DMS 273 (cell line): ENCODE measurements at regions not wholly inside any gene's neighbourhood (a gene's known extent, or its start where the extent isn't known, plus 50 kb on each side); places are given as distances from the start of the nearest gene placed in this dataset.

Experiments used
- DNase-seq: peaks from one replicate; lab custom pipeline; 2025; ENCODE audit not compliant: unreplicated experiment; lab: John Stamatoyannopoulos, UW

GRCh38 chr2:7736646-7737305 lies 819.6 kb downstream of the RNF144A start:
- no peak for DNase-seq

GRCh38 chr2:7738596-7738995 lies 821.4 kb downstream of the RNF144A start:
- DNase-seq = no peak

GRCh38 chr2:7740114-7740513 lies 822.9 kb downstream of the RNF144A start:
- no peak for DNase-seq

DNA sequence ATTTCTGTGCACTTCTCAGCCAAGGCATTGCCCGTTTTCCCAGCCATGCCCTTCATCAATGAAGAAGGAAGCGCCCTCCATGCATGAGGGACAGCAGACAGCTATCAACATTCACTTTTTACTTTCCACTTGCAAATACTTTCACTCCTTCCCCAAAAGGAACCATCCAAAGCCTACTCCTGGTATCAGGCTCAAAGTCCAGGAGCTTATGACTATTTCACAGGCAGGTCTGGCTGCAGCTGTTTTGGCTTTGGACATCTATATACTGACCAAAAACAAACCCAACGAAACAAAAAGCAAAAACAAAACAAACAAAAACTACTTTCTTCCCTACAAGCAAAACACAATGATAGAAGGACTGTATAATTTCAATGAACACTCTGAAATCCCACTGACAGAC lies 825.1 kb downstream of the RNF144A start:
- no peak for DNase-seq

DNA sequence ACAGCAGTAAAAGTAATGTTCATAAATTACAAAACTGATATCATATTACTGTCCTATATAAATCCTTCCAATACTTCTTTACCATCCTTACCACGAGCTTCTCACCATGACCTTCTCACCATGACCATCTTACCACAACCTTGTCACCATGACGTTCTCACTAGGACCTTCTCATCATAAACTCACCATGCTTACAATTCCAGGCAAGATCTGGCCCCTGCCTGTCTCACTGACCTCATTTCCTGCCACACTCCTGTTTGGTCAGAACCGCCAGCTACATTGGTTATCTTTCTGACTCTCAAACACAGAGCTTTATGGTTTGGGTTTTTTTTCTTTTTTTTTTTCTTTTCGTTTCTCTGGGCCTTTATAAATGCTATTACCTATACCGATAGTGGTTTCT lies 827.6 kb downstream of the RNF144A start:
- DNase-seq = no peak

DNA sequence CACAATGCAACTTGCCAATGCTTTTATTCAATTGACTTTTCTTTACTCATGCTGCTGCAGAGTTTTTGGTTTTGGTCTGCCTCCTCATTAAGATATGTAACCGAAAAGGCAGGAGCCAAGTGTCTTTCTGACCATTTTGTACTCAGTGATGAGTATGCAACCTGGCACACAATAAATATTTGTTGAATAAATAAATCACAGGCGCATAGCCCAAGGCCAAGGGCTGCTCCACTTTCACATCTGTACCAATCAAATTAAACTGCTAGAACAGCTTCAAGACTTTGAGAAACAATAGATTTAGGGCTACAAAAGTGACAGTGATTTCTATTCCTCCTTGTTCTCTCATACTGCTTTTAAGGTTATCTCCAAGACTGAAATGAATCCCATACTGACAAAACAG lies 828.2 kb downstream of the RNF144A start:
- no peak for DNase-seq

DNA sequence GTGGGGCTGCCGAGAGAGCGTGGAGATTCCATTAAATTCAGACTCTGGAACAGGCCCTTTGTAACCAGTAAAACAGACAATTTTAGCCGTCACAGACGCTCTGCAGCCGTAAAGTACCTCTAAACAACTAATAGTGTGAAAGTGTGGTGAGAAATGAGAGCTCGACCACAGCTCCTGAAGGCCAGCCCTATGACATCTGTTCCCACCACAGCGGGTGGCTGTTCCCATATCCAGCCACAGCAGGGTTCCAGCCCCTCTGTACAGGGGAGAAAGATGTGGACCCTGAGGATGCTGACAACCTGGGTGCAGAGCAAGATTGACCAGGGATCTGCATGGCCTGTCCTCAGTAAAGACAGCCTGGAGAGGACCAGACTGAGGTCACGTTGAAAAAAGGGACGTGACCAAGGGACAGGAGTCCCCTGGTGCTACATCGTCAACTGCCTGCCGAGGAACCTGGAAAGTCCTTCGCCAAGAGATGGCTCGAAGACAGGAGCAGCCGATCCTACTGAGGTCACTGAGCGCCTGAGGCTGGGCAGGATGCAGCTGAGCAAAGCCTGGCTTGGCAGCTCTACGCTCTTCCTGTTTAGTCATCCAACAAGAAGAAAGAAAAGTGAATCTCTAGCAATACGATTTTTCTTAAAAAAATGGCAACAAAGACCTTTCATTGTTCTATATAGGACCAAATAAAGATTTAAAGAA lies 831.7 kb downstream of the RNF144A start:
- no peak for DNase-seq

- DNase-seq = no peak
Measured at GRCh38 chr2:7749895-7750559, 832.8 kb downstream of the RNF144A start.

GRCh38 chr2:7752291-7752690 lies 835.1 kb downstream of the RNF144A start:
- peak; percentile 4 for DNase-seq

DNA sequence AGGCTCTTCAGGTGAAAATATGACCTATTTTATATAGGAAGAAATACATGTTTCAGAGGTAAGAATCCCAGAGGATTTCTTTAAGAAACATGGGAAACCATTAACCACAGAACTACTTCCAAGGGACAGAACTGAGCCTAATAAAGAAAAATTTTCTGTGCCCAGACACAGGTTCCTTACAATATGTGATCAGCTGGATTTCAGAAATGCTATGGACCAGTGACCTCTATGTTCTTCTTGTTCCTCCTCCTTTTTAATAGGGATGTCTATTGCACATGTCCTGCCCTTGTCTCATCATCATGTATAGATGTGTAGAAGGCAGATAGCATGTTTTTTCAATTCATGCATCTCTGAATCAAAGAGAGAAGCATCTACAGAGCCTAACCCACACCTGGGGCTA lies 836.6 kb downstream of the RNF144A start:
- no peak for DNase-seq

DNA sequence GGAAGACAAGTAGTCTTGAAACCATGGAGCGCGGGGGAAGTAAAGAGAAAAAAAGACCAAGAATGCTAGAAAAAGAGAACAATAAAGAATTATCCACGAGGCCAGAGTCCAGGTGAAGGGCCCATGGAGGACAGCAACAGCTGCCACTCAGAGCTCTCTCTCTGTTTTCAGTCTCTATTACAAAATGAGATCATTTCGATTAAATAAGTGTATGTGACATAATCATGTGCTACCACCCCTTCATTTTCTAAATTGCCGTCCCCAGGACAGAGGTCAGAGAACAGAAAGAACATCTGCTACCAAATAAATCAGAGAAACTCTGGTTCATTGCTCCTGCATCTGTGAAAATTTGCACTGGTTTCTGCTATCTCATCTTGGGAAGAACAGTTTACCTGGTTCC lies 838.7 kb downstream of the RNF144A start:
- DNase-seq = no peak

GRCh38 chr2:7758073-7758759 lies 841.0 kb downstream of the RNF144A start:
- no peak for DNase-seq

DNA sequence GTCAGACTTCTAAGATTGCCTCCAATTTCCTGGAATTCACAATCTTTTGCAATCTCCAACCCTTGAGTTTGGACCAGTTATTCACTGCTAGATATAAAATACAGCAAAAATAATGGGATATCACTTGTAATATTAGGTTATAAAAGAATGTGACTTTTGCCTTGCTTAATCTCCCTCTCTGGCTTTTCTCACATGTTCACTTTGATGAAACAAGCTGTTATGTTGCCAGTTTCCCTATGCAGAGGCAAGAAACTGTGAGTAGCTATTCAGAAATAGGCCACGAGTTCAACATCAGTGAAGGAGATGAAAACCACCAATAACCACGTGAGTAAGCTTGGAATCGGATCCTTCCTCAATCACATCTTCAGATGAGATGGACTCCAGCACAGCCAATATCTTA lies 842.7 kb downstream of the RNF144A start:
- no peak for DNase-seq

GRCh38 chr2:7763418-7763817 lies 846.2 kb downstream of the RNF144A start:
- DNase-seq = peak; percentile 4

GRCh38 chr2:7765236-7765635 lies 848.0 kb downstream of the RNF144A start:
- DNase-seq = no peak

- DNase-seq = no peak
Measured at GRCh38 chr2:7766088-7766722, 849.0 kb downstream of the RNF144A start.

GRCh38 chr2:7766978-7767565 lies 849.9 kb downstream of the RNF144A start:
- DNase-seq = no peak

DNA sequence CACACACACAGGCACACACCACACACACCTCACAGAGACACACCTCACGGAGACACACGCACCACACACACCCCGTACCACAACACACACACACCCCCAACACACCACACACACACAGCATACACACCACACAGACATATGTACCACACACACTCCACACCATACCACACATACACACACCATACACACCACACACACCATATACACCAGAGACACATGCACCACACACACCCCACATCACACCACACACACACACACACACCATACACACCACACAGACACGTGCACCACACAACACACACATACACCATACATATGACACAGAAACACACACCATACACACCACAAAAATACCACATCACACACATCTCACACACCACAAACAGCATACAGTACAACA lies 850.7 kb downstream of the RNF144A start:
- no peak for DNase-seq

- no peak for DNase-seq
Measured at GRCh38 chr2:7771781-7772180, 854.6 kb downstream of the RNF144A start.

- DNase-seq = no peak
Measured at GRCh38 chr2:7773362-7774360, 856.4 kb downstream of the RNF144A start.
